Activated gamma-delta T cell treated with Interleukin-2 at 50 U/mL for 16 hours (primary cell): ENCODE measurements at regions not wholly inside any gene's neighbourhood (a gene's known extent, or its start where the extent isn't known, plus 50 kb on each side); places are given as distances from the start of the nearest gene placed in this dataset.

Source experiments
- DNase-seq: peaks from one replicate; pipeline ENCODE4 v3.0.0-alpha.2; 2020

DNA sequence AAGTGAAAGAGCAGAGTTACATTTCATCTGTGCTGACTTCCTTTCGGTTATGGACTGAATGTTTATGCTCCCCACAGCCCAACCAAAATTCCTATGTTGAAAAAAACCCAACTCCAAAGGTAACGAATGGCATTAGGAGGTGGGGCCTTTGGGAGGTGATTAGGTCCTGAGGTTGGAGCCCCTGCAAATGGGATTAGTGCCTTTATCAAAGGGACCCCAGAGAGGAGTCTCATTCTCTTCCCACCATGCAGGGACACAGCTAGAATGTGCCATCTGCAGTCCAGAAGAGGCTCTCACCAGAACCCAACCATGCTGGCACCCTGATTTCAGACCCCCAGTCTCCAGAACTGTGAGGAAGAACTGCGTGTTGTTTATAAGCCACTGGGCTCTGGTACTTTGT is 199.3 kb downstream of the TOMM20 start:
- DNase-seq: no peak

DNA sequence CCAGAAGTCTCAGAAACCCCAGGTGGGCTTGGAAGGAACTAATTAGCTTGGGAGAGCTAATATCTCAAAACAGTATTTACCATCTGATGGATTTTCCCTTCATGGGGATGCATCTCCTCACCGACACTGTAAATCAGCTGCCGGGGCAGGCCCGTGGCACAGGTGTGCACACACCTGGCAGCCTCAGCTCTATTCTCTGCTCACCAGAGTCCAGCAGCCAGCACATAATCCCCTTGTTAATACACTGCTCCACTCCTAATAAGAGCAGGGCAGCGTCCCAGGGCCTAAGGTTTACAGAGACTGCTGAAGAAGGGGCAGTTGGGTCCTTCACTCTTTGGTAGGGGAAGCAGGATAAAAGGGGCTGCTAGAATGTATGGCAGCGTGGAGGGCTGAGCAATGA is 200.0 kb downstream of the TOMM20 start:
- no peak for DNase-seq

DNA sequence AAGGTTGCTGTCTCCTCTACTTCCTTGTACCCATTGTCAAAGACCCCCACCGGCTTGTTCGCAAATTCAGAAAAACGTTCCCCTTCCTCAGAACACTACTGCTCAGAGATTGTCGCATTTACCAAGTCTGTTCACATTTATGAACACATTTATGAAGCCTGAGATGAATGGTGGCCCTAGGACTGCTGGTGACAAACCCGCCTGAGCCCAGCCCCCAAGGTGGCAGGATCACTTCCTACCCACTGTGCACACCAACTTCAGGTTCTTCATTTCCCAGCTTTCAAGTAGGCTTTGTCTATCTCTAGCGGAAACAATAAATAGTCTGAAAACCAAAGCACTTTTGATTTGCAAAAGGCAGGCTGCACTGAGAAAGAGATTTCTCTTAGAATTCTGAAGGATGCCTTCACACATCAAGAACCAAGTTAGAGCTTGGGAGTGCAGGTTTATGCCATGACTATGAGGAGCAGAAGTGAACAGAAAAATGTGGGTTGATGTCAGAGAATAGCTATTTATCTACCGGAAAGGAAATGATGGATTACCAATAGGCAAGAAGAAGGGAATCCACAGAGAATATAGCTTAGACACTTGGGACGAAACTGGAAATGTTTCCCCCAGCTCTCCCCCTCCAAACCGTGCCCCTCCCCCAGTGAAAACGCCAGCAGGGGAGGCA is 200.5 kb downstream of the TOMM20 start:
- no peak for DNase-seq

DNA sequence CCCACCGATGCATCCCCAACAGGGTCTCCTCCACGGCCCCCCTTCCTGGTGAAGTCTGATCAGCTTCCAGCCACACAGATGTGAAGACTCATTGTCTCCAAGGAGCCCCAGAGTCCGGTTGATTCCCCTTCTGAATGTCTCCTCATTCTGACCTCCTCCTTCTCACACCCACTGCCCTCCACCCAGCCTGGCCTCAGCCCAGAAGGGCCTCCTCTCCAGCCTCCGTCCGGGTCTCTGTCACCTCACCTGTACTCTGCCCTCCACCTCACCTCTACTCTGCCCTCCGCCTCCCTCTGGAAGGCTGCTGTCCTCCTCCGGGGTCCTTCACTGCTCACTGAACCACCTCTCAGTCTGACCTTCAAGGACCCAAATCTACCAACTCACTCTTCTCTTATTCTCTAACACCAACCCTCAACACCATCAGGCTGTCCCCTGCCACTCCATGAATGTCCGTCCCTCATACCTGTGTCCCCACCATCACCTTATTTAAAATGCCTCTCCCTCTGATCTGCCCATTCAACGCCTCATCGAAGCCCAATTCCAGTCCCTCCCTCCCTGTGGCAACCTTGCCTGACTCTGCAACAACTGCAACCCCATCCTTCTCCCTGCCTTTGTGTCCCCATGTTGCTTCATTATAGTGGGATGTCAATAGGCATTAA is 201.2 kb downstream of the TOMM20 start:
- DNase-seq: no peak

DNA sequence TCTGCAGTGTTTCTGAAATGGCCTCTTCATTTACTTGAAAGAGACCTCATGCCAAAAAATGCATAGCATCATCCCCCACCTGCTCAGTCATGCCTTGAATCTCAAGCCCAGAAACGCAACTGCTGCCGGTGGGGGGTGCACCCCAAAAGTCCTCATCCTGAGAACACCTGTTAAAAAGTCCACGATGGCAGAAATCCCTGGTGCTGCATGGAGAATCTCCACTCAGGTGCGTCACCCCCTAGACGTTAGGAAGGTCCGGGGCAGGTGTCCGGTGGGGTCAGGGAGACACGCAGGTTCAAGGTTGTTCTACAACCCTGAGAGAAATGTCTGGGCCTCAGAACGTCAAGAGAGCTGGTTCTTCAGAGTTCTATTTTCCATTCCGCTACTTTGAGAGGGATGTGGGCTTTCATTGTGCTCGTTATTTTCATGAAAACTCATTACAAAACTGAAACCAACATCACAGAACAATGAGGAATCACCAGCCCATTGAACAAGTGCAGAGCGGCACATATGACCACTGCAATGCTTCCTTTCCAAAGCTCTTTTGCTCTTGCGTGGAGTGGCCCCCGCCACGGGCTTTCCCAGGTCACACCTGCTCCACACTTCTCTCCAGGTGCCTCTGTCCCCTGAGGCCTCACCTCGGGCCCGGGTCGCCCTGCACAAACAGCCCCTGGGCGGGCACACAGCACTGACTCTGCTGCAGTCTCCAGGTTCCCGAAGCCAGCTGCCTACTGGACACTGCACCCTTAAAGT is 201.9 kb downstream of the TOMM20 start:
- DNase-seq: no peak

DNA sequence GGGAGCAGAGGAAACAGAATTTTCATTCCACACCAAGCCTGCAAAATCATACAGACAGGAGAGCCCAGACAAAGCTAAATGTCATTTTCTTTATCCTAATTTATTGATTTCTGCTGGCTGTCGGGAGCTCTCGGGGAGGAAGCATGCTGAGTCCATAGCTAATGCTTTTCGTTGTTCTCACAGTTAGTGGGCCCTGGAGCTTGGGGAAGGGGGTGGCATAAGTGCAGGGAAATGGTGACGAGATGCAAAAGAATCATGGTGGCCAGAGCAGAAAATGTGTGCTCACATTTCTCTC is 202.4 kb downstream of the TOMM20 start:
- DNase-seq: no peak

DNA sequence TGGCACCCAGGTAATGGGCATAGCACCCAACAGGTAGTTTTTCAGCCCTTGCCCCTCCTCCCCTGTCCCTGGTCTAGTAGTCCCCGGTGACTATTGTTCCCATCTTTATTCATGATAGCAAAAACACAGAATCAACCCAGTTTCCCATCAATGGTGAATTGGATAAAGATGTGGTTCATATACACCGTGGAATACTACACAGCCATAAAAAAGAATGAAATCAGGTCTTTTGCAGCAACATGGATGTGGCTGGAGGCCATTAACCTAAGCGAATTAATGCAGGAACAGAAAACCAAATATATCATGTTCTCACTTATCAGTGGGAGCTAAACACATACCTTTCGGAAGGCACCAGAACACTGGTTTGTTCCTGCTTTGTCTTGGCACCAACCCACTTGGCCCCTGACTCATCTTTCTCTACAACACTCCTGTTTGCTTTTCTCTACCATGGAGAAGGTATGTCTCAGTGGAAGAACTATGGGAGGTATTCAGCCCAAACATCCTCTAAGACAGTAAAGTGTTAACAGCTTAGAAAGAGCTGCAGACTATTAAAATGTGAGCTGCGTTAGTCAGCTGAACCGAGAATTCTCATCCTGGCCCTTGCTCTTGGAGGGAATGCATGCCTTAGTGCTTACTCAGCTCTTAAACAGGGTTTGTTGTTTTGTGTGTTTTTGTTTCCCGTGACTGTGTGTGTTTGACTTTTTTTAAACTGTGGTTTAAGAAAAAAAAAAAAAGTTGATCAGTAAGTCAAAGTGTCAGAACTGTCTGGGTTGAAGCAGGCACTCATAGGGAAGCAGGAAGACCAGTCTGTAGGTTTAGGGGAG is 203.0 kb downstream of the TOMM20 start:
- DNase-seq: no peak

DNA sequence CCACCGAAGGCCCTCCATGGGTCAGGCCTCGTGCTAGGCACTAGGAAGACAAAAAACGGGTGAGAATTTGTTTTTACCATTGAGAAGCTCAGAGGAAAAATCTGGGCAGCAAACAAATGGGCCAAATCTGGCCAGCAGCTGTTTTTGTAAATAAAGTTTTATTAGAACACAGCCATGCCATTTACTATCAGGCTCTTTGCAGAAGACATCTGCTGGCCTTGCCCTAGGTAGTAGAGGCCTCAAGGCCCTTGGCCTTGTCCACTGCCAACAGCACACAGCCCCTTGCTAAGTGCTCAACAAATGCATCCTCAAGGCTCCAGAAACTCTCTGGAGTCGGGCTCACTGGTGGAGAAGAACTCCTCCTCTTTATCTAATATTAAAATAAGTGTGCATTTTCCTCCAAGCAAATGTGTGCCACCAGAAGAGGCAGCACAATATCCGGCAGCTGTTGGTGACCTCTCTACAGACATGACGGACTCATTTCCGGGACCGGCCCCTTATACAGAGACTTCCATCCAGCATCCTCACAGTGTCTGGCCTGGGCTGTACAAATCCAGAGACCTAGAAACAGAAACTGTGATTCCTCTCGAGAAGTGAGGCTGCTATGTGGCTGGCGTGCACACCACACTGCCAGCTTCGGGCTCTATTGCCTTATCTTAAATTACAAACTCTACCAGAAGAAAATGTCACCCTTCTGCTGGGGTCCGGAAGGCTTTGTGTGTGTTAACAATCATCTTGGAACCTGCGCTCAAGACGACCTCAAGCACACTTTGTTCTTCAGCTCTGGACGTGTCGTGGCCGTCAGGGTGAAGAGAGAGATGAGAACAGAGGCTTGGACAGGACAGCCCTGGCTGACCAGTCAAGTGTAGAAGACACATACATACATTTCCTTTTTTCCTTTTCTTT is 203.9 kb downstream of the TOMM20 start:
- no peak for DNase-seq

DNA sequence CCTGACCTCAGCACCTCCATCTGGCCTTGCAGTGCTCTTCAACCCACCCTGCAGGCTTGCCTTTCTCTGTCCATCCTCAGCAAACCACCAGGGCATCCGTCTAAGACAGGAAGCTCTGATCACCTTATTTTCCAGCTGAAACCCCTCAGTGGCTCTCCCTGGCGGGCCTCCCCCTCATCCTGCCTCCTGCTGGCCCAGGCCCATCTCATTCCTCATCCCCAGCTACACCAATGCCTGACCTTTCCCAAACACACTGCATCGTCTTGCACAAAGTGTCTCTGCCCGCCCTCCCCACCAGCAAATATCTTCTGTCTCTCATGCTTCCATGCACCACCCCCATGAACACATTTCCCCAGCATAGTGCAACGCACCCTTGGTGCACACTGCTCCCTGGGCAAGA is 205.0 kb downstream of the TOMM20 start:
- no peak for DNase-seq

DNA sequence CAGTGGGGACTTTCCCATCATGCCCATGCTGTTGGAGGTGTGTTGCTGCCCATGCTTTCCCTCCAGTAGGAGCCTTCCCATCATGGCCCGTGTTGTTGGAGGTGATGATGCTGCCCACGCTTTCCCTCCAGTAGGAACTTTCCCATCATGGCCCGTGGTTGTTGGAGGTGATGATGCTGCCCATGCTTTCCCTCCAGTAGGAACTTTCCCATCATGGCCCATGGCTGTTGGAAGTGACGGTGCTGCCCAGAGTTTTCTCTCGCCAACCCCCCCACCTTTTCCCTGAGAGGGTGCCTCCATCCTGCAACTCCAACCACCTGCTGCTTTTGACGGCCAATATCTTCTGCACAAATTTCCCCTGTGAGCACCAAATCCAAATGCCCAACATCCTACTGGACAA is 205.7 kb downstream of the TOMM20 start:
- DNase-seq: no peak

DNA sequence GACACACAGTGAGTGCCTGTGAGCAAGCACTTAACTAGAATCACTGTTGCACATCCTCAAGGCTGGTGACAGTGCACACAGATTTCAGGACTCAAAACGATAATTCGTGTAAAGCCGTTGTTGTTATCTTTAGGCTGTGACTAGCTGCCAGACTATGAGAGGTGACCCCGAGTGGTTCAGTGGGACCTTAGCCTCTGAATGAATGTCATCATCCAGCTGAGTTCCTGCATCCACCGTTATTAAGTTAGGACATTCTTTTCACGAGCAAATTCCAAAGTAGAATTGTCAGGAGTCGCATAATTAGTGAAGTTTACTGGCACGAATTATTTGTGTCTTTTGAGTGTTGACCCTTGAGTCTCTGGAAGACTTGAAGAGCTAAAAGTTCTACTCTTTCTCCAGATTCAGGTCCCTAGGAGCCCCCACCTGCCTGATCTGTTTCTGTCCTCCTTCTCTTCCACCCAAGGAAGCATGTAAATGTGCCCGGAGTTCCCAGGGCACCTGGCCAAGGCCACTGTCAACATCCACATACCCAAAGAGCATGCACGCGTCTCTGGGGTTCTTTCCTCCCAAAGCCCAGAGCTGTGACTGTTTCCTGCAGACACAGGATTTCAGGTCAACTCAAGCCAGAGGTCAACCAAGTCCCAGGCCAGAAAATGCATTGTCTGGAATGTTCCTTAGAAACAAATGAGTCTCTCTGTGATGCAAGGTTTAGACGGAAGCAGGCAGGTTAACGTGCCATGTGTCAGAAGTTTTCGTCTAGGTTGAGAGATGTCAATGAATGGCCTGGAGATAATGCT is 207.2 kb downstream of the TOMM20 start:
- DNase-seq: no peak

DNA sequence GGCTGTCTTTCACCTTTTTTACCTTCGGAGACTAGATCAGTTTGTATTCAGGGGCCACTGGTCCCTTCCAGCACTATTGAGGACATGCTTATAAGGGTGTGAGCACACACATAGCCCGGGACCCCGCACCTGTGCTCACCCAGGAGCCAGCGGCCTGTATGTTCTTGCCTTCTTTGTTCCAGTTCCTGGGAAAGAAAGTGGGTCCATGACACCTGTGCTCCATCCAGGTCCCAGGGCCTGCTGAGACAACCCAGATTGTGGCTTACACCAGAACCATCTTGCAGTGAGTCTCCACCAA is 207.8 kb downstream of the TOMM20 start:
- DNase-seq: no peak

DNA sequence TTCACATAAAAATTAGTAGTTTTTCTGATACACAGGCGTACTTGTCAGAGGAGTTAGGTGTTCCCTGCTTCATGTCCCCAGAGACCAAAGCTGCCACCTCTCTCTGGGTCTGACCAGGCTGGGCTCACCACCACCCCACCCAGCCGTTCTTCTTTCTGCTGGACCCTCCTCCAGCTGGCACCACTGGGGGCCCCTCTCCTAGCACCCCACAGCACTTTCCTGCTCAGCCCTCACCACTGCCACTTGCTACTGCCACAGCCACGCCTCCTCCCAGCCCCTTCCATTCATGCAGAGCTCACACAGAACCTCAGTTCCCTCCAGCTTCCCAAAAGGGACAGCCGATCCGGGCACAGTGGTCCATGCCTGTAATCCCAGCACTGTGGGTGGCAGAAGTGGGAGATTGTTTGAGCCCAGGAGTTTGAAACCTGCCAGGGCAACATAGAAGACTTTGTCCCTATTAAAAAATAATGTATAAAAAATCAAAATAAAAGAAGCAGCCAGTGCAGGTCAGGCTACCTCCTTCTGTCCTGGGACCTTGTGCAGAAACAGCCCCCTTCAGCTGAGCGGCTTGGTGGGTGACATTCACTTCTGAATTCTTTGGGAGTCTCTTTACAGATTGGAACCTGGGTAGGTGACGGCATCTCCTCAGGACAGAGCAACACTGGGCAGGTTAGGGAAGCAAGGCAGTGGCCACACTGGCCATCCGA is 208.3 kb downstream of the TOMM20 start:
- no peak for DNase-seq

DNA sequence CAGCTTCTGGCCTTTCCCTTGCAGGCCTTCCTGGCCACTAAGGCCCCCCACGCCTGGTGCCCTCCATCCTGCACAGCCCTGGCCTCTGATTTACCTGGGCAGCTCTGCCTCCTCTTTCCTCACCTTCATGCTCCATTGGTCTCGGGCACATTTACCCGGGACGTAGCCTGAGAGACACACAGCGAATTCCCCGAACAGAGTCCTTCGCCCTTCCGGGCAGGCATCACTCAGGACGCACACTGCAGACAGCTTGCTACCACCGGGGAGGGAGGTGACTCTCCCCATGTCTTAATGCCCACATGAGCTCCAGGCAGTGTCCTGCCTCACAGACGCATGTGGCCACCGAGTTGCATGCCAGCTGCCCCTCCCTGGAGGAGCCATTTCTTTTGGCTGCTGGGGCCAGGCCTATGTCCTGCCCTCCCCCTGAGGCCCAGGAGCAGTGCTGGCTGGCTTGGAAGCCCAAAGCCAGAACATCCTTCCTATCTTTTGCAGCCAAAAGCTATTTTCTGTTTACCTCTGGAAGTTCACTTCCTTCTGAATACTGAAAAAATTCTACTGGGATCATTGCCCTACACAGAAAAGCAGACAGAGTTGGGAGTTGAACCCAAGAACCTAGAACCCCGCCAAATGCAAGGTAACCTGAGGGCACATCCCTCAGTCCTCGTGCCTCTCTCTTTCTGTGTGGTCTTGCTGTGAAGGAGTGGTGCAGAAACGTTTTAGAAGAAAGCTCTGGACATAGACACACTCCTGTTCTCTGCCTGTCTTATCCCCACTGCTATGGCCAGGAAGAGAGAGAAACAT is 209.5 kb downstream of the TOMM20 start:
- DNase-seq: no peak

DNA sequence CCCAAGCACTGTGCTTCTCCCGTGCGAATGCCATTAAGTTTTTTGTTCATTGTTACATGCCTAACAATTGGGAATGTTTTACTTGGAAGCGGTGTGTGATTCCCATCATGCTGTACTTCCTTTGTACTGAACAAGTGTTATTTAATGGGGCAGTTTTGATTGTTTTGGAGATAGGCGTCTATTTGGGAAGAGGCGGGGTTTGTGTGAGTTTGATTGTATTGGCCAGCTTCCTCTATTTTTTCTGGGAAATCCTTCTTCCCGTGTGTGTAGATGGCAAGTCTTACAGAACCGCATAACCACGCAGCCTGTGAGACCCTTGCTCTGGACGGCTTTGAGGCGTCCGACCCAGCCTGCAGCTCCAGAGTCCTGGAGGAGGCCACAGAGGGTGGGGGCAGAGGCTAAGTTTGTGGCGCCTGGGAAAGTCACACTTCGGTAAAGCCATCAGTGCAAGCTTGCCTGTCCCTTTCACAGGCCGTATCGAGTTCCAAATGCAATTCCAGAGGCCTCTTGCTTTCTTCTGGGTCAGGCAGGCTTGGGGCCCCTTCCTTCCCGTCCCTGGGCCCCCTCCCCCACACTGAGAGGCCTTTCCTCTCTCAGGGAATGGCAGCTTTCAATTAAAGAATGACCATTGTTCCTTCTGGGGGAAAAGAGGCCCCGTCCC is 210.3 kb downstream of the TOMM20 start:
- DNase-seq: no peak

DNA sequence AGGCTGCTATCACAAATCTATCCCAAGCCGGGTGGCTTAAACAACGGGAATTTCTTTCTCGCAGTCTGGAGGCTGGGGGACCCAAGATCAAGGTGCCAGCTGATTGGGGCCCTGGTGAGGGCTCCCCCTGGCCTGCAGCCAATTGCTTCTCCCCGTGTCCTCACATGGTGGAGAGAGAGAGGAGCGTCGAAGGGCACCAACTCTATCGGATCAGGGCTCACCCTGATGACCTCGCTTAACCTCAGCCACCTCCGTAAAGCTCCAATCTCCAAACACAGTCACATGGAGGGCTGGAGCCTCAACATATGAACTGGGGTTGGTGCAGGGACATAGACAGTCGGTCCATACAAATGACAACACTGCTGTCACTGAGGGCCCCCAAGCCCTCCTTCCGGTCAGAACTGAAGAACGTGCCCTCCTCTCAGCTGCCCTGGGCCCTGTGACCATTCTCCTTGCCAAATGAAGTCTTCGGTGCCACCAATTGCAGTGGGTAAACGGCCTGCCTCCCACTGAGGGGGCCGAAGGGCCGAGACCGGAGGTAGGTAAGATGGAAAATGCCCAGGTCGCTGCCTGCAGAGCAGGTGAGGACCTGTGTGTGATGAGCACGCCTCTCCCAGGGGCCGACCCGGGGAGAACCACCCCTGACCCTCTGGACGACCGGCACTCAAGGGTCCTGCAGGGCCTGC is 211.0 kb downstream of the TOMM20 start:
- no peak for DNase-seq

DNA sequence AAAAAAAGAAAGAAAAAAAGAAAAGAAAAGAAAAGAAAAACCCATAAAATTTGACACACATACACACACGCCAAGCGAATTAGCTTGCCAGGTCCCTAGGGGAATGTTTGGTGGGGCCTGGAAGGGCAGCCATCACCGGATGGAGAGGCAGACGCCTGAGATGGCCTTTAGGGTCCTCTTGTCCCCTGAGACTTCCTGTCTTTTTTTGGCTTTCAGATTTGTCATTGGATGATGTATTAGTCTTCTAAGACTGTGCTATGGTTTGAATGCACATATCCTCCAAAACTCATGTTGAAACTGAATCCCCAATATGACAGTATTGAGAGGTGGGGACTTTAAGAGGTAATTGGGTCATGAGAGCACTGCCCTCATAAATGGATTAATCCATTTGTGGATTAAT is 211.8 kb downstream of the TOMM20 start:
- DNase-seq: no peak

DNA sequence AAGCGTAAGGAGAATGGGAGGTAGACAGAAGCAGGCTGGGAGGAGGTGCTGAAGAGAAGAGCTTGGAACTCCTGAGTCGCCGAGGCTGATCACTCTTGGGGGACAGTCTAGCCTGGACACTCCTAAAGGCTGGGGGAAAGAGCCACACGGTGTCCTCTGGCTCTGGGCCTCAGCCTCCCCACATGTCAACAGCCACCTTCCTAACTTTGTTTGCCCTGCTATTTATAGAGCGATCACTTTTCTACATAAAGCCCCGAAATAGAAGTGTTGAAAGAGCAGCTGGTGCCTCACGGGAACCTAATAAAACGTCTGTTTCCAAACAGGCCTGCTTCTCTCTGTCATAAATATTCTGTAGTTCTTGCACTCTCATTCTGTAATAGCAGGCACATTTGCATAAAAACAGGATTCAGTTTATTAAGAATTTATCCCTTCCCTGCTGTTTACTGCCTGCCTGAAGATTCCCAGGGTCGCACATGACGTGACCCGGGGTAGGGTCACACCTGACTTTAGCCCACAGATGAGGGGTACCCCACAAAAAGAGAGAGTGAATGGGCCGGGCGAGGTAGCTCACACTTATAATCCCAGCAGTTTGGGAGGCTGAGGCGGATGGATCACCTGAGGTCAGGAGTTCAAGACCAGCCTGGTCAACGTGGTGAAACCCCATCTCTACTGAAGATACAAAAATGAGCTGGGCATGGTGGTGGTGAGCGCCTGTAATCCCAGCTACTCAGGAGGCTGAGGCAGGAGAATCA is 212.5 kb downstream of the TOMM20 start:
- no peak for DNase-seq
